Thoracic aorta (tissue), 2 donors: ENCODE measurements at regions not wholly inside any gene's neighbourhood (a gene's known extent, or its start where the extent isn't known, plus 50 kb on each side); places are given as distances from the start of the nearest gene placed in this dataset.

ENCODE experiments used
- ATAC-seq: fragments of 150-250 bp; one replicate; pipeline ENCODE4 v1.8.0; 2017; ENCODE audit warnings: low read depth; ENCODE audit not compliant: insufficient number of reproducible peaks, low FRiP score
- DNase-seq: peaks from one replicate; pipeline ENCODE4 v3.0.0-alpha.2; 2020; ENCODE audit warnings: low spot score
- H3K27ac ChIP-seq, 2 donors: fragments of 200-600 bp; sonication (generic); 1 replicate in 1 of 2; 2 replicates in 1 of 2; pipeline ENCODE4 v1.5.1; 2016; ENCODE audit warnings: mild to moderate bottlenecking in 2 of 2, moderate library complexity in 2 of 2
- H3K27me3 ChIP-seq: fragments of 200-600 bp; sonication (generic); replicated peaks from 2 replicates; pipeline ENCODE4 v1.6.0; 2016; ENCODE audit warnings: mild to moderate bottlenecking; ENCODE audit not compliant: insufficient read depth
- H3K36me3 ChIP-seq: fragments of 200-600 bp; sonication (generic); one replicate; pipeline ENCODE4 v1.5.1; 2016
- H3K4me1 ChIP-seq, 2 donors: fragments of 200-600 bp; sonication (generic); 1 replicate in 1 of 2; 2 replicates in 1 of 2; pipeline versions ENCODE4 v1.5.1 to v1.6.0; 2016; ENCODE audit warnings: low read depth in 2 of 2, mild to moderate bottlenecking in 1 of 2; ENCODE audit not compliant: control insufficient read depth in 1 of 2
- H3K4me3 ChIP-seq: fragments of 200-600 bp; sonication (generic); 2 replicates; pipeline ENCODE4 v1.5.1; 2016; ENCODE audit warnings: mild to moderate bottlenecking
- H3K9me3 ChIP-seq: fragments of 200-600 bp; sonication (generic); 2 replicates; pipeline ENCODE4 v1.5.1; 2016
- TF ChIP-seq, protein P1 (sequence below): fragments of 200-600 bp; sonication (generic); IDR thresholded peaks from one replicate; pipeline ENCODE4 v1.5.1; 2019; ENCODE audit warnings: antibody characterized with exemption

DNA sequence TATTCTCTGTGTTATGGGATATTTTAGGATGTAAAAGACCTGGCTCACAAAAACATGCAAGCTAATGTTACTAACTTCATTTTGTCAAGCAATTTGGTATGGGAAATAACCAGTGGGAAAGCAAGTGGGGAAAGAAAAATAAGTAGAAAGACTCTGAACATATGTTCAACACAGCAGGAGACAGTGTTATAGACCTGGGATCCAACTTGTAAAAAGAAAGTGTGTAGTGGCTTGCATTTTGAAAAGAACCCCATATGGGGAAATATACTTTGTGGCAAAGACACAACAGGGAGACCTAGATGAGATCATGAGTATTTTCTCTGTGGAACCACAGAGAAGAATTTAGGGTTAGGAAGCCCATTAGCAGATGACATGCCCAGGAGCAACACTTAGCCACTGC, 212.7 kb upstream of the NRIP1 start:
- H3K27me3 ChIP-seq: no peaks in the 10 kb centered on the region
- H3K9me3 ChIP-seq: no peaks in the 10 kb centered on the region
- H3K4me1 ChIP-seq: no peaks in the 10 kb centered on the region
- TF ChIP-seq, protein P1, sequence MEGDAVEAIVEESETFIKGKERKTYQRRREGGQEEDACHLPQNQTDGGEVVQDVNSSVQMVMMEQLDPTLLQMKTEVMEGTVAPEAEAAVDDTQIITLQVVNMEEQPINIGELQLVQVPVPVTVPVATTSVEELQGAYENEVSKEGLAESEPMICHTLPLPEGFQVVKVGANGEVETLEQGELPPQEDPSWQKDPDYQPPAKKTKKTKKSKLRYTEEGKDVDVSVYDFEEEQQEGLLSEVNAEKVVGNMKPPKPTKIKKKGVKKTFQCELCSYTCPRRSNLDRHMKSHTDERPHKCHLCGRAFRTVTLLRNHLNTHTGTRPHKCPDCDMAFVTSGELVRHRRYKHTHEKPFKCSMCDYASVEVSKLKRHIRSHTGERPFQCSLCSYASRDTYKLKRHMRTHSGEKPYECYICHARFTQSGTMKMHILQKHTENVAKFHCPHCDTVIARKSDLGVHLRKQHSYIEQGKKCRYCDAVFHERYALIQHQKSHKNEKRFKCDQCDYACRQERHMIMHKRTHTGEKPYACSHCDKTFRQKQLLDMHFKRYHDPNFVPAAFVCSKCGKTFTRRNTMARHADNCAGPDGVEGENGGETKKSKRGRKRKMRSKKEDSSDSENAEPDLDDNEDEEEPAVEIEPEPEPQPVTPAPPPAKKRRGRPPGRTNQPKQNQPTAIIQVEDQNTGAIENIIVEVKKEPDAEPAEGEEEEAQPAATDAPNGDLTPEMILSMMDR: no peak
- no peak for DNase-seq
- ATAC-seq: no peak
- H3K36me3 ChIP-seq: no peaks in the 10 kb centered on the region
- no peak overlapping the region for H3K27ac ChIP-seq
- no peak overlapping the region for H3K4me3 ChIP-seq

GRCh38 chr21:15278279-15278678, 213.5 kb upstream of the NRIP1 start:
- H3K27ac ChIP-seq: no peak overlapping the region
- H3K27me3 ChIP-seq: no peaks in the 10 kb centered on the region
- H3K4me1 ChIP-seq: no peaks in the 10 kb centered on the region
- TF ChIP-seq, protein P1: no peak
- ATAC-seq (no peak), DNase-seq (no peak)
- no peaks in the 10 kb centered on the region for H3K36me3 ChIP-seq
- H3K4me3 ChIP-seq: no peak overlapping the region
- no peaks in the 10 kb centered on the region for H3K9me3 ChIP-seq

DNA sequence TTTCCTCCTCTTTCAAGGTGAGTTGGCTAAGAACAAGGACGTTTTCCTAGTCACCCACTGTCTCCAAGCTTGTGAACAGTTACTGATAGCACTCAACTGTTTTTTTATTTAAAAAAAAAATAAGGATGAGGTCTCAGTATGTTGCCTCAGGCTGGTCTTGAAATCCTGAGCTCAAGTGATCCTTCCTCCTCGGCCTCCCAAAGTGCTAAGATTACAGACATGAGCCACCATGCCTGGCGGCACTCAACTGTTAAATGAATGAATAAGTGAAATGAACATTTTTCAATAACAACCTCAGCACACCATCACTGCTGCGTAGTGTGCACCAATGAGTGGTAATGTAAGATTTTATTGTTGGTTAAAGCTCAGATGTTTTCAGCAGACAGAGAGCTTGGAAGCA, 214.1 kb upstream of the NRIP1 start:
- no peak overlapping the region for H3K4me3 ChIP-seq
- TF ChIP-seq, protein P1: no peak
- no peaks in the 10 kb centered on the region for H3K9me3 ChIP-seq
- DNase-seq (no peak), ATAC-seq (no peak)
- H3K27ac ChIP-seq: no peak overlapping the region
- no peaks in the 10 kb centered on the region for H3K27me3 ChIP-seq
- no peaks in the 10 kb centered on the region for H3K36me3 ChIP-seq
- no peaks in the 10 kb centered on the region for H3K4me1 ChIP-seq

- ATAC-seq (no peak), DNase-seq (no peak)
- Histone ChIP-seq H3K36me3 (no peaks in the 10 kb centered on the region), H3K9me3 (no peaks in the 10 kb centered on the region), H3K4me1 (no peaks in the 10 kb centered on the region), H3K27me3 (no peaks in the 10 kb centered on the region), H3K4me3 (no peak overlapping the region), H3K27ac (no peak overlapping the region)
- TF ChIP-seq, protein P1: no peak
Observed at GRCh38 chr21:15279482-15279881, 214.7 kb upstream of the NRIP1 start.

- no peaks in the 10 kb centered on the region for H3K27me3 ChIP-seq
- TF ChIP-seq, protein P1: no peak
- H3K27ac ChIP-seq: no peak overlapping the region
- no peaks in the 10 kb centered on the region for H3K4me1 ChIP-seq
- ATAC-seq (no peak), DNase-seq (no peak)
- no peak overlapping the region for H3K4me3 ChIP-seq
- no peaks in the 10 kb centered on the region for H3K36me3 ChIP-seq
- H3K9me3 ChIP-seq: no peaks in the 10 kb centered on the region
Observed at GRCh38 chr21:15281714-15282113, 216.9 kb upstream of the NRIP1 start.
